ENCODE measurements at regions not wholly inside any gene's neighbourhood (a gene's known extent, or its start where the extent isn't known, plus 50 kb on each side); places are given as distances from the start of the nearest gene placed in this dataset.
"Not testable (repeated sequence)": the region's sequence is repeated elsewhere in the genome, so short reads cannot be mapped to it uniquely, and the experiment has no call there.

DNA sequence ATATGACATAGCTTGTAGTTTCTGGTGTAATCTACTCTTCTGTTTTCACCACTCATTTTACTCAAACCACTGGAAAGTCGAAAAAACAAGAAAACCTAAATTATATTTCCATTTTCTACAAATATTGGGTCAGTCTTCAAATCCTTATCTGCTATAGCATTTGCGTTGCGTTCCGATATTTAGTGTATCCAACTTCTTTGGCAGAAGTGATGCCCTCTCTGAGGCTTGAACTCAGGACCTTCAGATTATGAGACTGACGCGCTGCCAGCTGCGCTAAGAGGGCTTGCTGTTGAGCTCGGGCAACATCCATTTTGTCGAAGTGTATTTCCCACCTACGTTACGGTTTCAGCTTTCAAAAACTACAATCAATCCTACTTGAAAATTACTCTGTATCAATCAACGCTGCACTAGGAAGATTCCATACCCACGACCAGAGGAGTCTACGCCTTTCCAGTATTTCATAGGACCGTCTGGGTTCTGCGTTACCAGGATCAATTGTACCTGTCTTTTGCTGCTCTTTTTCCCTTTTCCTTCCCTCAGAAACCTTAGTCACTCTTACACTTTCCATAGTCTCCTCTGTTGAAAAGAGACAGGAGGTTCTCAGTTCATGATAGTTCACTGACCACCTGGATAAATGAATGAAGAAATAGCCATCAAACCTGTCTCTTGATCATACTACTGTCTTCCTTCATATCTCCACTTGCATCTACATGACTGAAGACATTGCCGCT, 140.5 kb upstream of the ZNF322 start:
- not testable (repeated sequence) for DNase-seq (ENCODE audit: low read depth)

DNA sequence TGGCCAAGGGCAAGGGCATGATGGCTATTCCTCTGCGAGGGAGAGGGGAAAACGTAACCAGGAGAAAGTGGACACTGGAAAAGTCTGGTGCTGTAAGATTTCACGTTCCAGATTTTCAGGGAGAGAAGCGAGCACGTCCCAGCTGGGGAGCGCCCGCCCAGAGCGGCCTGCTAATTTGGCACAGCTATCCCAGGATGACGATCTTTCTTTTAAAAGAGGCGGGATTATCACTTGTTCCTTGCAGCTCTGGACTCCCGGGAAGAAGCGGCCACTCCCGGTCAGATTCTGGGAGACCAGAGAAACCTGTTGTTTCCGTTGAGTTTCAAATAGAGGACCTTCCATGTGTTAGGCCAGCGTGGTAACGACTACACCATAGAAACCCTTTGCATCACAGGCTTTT, 144.2 kb upstream of the ZNF322 start:
- DNase-seq (ENCODE audit: low read depth) = not testable (repeated sequence)

DNA sequence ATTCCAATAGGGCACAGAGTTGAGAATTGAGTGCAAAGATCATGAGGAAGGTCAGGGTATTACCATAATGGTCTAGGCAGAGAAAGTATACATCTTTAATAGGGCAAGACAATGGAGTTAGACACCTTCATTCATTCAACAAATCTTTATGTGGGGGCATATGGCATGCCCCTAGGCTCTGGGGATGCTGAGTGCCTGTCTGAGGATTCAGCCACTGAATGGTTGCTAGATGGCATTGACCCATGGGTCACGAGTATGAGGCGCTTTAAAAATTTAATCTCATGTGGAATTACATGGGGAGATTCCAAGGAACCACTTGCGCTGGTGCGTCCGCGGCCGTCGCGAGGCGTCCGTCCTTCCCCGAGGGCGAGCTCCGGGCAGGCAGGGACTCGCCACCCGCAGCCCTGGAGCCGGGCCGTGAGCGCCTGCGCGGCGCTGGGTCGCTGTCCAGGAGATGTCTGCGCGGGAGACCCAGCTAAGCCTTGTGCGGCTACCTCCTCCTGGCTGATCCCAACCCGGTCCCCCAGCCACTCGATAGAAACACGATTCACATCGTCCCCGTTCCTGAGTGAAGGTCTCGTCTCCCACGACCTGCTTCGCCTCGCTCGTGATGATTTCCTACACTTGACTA, 152.1 kb upstream of the ZNF322 start:
- not testable (repeated sequence) for DNase-seq (ENCODE audit: low read depth)

DNA sequence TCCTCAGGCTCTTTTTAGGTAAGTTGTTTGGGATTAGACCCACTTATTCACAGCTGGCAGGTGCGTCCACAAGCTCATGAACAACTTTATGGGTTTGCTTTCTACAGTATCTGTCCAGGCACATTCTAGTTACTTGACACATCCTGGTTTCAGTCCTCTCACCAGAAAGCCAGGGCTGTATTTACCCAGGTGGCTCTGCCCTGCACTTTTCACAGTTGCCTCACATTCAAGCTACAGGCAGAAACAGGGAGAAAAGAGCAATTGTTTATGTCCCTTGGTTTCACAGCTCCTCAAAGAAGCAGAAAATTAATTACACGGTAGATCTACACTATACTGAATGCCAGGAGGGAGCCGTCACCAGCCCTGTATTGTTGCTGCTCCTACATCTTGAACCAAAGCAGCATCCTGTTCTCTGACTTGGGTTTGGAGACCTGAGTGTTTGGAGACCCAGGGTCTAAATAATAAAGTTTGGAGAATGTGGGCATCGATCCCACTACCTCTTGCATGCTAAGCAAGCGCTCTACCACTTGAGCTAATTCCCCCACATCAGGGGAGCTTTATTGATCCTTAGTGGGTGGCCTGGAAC, 159.2 kb upstream of the ZNF322 start:
- DNase-seq (ENCODE audit: low read depth) = not testable (repeated sequence)

DNA sequence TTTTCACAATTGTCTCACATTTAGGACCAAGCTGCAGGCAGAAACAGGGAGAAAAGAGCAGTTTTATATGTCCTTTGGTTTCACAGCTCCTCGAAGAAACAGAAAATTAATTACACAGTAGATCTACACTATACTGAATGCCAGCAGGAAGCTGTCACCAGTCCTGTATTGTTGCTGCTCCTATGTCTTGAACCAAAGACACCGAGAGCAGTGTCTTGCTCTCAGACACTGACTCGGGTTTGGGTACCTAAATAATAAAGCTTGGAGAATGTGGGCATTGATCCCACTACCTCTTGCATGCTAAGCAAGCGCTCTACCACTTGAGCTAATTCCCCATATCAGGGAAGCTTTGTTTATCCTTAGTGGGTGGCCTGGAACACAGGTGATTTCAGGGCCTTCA, 168.4 kb upstream of the ZNF322 start:
- DNase-seq (ENCODE audit: low read depth) = not testable (repeated sequence)

DNA sequence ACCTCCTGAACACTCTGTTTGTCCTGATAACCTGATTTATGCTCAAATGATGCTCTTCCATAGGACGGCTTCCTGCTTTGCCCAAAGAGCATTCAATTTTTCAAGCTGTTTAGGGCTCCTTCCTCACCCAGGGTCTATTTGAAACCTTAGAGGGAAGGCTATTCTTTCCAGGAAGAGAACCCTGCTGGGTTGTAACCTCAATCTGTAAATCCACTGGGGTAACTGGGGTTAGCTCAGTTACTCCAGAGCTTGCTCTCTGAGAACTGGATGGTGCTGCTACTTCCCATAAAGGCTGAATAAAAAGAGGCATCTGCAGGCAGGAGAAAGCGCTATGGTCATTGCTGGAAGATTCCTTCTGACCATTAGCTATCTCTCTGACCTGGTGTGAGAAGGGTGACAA, 169.9 kb upstream of the ZNF322 start:
- not testable (repeated sequence) for DNase-seq (ENCODE audit: low read depth)

DNA sequence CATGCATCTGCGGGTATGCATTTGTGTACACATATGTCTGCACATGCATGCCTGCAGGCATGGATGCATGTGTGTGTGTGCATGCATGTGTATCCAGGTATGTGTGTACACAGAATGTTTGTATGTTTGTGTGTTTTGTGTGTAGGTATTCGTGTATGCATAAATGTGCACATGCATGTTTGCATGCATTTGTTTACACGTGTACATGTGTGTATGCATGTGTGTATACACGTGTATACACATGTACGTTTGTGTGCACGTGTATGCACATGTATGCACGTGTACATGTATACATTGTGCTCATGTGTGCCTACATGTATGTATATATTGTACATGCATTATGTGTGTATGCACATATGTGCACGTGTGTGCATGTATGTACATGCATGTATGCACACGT, 171.4 kb upstream of the ZNF322 start:
- not testable (repeated sequence) for DNase-seq (ENCODE audit: low read depth)

DNA sequence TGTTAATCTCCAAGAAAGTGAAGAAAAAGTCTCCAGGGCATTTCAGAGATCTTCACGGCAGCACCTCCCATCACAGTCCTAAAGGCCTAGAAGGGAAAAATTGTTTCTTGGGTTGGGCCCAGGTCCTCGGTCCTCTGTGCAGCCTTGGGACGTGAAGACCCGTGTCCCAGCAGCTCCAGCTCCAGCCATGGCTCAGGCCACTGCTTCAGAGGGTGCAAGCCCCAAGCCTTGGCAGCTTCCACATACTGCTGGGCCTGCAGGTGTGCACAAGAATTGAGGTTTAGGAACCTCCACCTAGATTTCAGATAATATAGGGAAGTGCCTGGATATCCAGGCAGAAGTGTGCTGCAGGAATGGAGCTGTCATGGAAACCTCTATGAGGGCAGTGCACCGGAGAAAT, 176.2 kb upstream of the ZNF322 start:
- not testable (repeated sequence) for DNase-seq (ENCODE audit: low read depth)

DNA sequence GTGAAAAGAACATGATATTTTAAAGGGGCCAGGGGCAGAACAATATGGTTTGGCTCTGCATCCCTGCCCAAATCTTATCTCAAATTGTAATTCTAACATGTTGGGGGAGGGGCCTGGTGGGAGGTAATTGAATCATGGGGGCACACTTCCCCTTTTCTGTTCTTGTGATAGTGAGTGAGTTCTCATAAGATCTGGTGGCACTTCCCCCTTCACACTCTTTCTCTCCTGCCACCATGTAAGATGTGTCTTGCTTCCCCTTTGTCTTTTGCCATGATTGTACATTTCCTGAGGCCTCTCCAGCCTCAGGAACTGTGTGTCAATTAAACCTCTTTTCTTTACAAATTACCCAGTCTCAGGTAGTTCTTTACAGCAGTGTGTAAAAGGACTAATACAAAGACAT, 177.1 kb upstream of the ZNF322 start:
- not testable (repeated sequence) for DNase-seq (ENCODE audit: low read depth)

DNA sequence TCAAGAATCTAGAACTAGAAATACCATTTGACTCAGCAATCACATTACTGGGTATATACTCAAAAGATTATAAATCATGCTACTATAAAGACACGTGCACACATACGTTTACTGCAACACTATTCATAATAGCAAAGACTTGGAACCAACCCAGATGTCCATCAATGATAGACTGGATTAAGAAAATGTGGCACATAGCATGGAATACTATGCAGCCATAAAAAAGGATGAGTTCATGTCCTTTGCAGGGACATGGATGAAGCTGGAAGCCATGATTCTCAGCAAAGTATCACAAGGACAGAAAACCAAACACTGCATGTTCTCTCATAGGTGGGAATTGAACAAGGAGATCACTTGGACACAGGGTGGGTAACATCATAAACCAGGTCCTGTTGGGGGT, 185.3 kb upstream of the ZNF322 start:
- DNase-seq (ENCODE audit: low read depth) = not testable (repeated sequence)

DNA sequence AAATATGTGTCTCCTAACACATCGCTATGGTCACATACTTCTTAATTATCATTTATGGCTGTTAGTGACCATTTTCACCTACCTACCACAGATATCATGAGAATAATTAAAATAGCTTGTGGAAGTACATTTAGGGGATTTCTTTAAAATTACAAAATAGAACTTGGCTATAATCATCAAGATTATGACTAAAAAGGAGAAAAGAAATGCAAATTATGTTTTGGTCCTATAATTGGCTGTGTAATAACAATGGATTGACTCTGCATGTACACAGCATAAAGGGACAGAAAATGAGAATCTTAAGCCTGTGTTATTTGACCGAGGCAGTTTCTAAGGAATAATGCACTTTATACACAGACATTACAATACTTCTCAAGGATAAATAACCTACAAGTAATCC, 197.7 kb upstream of the ZNF322 start:
- not testable (repeated sequence) for DNase-seq (ENCODE audit: low read depth)

DNA sequence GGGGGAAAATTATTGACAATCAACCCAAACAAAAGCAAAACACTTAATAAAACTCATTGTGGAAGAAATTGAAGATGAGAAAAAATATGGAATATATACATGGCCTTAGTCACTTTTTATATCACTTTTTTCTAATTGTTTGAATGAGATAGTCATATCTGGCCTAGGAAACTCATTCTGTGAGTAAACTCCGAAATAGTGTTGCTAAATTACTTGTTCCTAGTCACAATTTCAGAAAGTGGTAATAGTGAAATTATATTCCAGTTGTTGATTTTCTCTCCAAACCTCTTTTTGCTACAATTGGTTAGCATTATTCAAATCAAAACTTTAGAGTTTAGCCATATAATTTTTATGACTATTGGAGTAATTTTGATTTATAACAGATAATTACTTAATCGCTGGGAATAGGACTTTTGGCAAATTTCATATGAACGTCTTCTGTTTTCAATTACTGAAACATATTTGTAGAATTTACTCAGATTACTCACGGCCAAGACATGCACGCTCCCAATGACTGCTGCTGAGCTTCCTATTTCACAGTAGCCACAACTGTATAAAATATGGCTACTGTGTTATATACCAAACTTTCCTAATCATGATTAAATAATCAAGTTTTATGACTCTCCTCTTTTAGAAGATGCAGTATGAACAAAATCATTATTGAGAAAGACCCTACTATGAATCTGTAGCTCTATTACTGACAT, 199.7 kb upstream of the ZNF322 start:
- not testable (repeated sequence) for DNase-seq (ENCODE audit: low read depth)

DNA sequence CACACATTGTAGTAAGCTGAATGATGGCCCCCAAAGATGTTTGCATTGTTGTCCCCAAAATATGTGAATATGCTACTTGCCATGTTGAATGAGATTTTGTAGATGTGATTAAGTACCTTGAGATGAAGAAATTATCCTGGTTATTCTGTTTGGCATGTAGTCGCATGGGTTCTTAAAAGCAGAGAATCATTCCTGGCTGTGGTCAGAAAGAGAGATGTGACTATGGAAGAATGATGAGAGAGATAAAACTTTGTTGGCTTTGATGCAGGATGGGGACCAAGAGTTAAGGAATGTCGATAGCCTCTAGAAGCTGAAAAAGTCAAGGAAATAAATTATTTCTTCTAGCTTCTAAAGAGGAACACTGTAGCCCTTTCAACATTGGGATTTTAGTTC, 200.2 kb upstream of the ZNF322 start:
- DNase-seq (ENCODE audit: low read depth) = not testable (repeated sequence)

DNA sequence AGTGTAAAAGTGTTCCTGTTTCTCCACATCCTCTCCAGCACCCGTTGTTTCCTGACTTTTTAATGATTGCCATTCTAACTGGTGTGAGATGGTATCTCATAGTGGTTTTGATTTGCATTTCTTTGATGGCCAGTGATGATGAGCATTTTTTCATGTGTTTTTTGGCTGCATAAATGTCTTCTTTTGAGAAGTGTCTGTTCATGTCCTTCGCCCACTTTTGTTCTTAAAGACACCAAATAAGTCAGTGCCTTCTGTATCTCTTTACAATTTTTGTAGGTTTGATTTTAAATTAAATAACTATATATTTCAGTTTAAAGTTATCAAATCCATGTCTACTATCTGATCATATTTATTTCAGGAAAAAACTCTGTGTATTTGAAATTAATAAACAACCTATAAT, 202.4 kb upstream of the ZNF322 start:
- DNase-seq (ENCODE audit: low read depth) = not testable (repeated sequence)

DNA sequence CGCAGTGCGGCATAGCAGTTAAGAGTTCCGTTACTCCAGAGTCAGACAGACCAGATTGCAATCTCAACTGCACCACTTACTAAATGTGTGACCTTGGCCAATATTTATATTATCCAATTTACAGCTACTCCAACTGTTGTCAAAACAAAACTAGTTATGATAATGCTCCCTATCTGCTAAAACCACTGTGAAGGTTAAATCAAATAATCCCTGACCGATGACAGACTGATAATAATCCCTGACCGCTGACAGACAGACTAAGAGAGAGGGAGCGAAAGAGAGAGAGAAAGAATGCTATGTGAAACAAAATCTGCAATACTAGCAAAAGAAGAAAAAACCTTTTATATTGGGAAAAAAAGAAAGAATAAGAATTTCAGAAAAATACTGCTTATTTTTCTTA, 204.1 kb upstream of the ZNF322 start:
- not testable (repeated sequence) for DNase-seq (ENCODE audit: low read depth)

DNA sequence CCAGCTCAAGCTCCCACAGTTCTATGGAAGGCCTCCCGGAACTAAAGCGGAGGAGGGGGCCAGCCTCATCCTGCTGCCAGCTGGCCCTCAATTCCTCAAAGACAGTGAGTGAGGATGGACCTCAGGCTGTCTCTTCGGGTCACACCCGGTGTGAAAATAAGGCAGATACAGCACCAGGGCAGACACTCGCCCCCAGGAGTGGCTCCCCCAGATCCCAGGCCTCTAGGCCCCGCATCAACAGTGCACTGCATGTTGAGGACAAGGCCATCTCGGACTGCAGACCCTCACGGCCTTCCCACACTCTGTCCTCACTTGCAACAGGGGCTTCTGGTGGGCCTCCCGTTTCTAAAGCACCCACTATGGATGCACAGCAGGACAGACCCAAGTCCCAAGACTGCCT, 239.2 kb upstream of the ZNF322 start:
- DNase-seq (ENCODE audit: low read depth) = not testable (repeated sequence)

DNA sequence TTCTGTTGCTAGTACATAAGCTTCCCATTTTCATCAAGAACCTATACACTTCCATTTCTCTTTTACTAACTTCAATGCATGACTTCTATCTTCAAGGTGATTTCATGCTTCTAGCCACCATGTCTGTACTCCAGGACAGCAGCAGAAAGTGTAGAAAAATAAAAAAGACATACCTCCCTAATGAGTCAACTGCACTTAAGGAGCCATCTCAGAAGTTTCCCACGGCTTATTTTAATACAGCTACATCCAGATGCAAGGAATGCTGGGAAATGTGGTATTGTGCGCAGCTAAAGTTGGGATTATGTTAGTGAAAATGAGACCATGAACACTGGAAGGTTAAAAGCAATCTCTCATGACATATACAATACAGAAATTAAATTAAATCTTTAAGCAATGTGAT, 264.7 kb upstream of the ZNF322 start:
- not testable (repeated sequence) for DNase-seq (ENCODE audit: low read depth)

DNA sequence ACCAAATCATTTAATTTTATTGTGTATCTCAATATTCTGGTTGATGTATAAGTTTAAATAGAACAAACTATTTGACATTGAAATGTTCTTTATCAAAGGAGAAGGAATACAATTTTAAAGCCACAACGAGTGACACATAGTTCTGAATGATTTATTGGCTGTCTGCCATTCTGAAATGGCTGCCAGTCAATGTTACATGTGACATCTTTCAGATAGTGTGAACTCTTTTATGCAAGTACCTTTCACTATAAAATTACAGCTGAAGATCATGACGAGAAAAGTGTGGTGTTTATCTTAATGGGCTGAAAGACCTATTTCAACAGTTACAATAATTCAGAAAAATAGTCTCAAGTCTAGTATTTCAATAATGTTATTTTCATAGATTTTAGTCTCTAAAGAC, 268.6 kb upstream of the ZNF322 start:
- not testable (repeated sequence) for DNase-seq (ENCODE audit: low read depth)

DNA sequence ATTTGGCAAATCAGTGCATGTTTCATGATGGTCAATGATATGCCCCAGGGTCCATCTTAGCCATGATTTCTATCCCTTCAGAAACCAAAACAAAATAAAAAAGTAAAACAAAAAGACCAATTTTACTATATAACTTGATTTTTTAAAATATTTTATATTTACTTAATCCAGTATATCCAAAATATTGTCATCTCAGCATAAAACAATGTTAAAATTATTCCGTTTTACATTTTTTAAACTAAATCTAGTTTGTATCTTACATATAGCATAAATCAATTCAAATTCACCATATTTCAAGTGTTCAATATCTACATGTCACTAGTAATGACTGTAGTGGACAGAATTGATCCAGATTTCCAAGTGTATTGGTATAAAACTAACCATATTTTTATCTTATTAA, 277.7 kb upstream of the ZNF322 start:
- not testable (repeated sequence) for DNase-seq (ENCODE audit: low read depth)

DNA sequence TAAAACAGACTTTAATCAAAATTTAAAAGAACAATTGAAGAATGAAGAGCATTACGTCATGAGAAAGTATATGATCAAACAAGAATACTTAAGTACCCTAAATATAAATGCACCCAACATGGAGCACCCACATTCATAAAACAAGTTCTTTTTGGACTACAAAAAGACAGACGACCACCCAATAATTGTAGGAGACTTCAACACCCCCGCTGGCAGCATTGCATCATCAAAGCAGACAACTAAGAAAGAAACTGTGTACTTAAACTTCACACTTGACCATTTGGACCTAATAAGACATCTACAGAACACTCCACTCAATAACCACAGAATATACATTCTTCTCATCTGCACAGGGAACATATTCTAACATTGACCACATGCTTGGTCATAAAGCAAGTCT, 291.7 kb upstream of the ZNF322 start:
- DNase-seq (ENCODE audit: low read depth) = not testable (repeated sequence)

DNA sequence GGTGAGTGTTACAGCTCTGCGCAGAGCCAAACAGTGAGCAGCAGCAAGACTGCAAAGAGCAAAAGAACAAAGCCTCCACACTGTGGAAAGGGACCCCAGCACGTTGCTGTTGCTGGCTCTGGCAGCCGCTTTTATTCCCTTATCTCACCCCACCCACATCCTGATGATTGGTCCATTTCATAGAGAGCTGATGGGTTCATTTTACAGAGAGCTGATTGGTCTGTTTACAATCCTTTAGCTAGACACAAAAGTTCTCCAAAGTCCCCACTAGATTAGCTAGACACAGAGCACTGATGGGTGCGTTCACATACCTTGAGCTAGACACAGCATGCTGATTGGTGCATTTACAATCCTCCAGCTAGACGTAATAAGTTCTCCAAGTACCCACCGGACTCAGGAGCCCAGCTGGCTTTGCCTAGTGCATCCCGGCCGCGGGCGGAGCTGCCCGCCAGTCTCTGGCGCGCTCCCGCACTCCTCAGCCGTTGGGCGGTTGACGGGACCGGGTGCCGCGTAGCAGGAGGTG, 291.4 kb upstream of the PRSS16 start:
- peak; percentile 23 for DNase-seq (ENCODE audit: low read depth)

DNA sequence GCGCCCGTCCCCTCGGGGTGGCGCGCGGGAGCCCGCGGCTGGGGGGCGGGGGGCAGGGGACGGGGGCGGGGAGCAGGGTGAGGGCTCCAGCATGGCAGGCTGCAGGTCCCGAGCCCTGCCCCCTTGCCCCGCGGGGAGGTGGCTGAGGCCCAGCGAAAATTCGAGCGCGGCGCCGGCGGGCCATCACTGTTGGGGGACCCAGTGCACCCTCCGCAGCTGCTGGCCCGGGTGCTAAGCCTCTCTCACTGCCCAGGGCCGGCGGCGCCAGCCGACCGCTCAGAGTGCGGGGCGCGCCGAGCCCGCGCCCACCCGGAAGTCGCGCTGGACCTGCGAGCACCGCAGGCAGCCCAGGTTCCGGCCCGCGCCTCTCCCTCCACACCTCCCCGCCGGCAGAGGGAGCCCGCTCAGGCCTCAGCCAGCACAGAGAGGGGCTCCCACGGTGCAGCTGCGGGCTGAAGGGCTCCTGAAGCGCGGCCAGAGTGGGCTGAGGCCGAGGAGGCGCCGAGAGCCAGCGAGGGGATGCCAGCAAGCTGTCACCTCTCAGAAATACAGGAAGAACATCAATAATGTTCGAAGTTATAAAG, 290.8 kb upstream of the PRSS16 start:
- peak; percentile 60 for DNase-seq (ENCODE audit: low read depth)

Measured in T-helper 22 cell (primary cell).